ENCODE measurements at regions not wholly inside any gene's neighbourhood (a gene's known extent, or its start where the extent isn't known, plus 50 kb on each side); places are given as distances from the start of the nearest gene placed in this dataset.

DNA sequence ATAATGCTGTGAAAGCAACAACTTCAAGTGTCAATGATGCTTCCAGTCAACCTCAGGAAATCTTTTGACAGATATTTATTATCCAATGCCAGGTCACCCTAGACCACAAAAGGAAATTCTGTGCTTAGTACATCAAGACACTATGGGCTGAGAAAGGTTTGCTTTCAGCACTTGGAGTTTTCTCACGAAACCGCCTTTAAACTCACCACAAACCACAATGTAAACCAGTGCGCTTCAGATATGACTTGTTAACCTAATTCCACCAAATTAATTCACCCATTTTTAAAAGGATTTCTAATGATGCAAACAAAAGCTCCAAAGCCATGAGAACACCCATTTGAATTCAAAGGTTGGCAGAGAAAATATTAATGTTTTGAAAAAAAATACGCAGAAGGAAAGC lies 292.9 kb upstream of the NR2F2 start:
- ChIA-PET POLR2A (no interaction called here), CTCF (no interaction called here)

GRCh38 chr15:96038131-96038530 lies 292.4 kb upstream of the NR2F2 start:
- ChIA-PET POLR2A (no interaction called here), CTCF (no interaction called here)
- no peak overlapping the region for H3K4me3 Mint-ChIP-seq
- no peaks in the 10 kb centered on the region for H3K9me3 Mint-ChIP-seq
- DNase-seq (ENCODE audit: low spot score) (no peak), ATAC-seq (no peak)
- no peak overlapping the region for H3K27ac Mint-ChIP-seq
- H3K4me1 Mint-ChIP-seq: peaks cover 16% of the 10 kb centered on the region
- TF ChIP-seq CREB1 (CRISPR knock-in tag; IDR thresholded peaks at IDR 0.05): no peak
- H3K36me3 Mint-ChIP-seq: no peaks in the 10 kb centered on the region
- H3K27me3 Mint-ChIP-seq (ENCODE audit: low read depth): peaks cover 59% of the 10 kb centered on the region

More for the DNA sequence above, 292.9 kb upstream of the NR2F2 start:
- no peak for ATAC-seq
- H3K9me3 Mint-ChIP-seq: no peaks in the 10 kb centered on the region
- TF ChIP-seq, protein P1, sequence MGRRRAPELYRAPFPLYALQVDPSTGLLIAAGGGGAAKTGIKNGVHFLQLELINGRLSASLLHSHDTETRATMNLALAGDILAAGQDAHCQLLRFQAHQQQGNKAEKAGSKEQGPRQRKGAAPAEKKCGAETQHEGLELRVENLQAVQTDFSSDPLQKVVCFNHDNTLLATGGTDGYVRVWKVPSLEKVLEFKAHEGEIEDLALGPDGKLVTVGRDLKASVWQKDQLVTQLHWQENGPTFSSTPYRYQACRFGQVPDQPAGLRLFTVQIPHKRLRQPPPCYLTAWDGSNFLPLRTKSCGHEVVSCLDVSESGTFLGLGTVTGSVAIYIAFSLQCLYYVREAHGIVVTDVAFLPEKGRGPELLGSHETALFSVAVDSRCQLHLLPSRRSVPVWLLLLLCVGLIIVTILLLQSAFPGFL (CRISPR knock-in tag; IDR thresholded peaks at IDR 0.05; ENCODE audit: borderline replicate concordance): no peak
- TF ChIP-seq SMAD4 (CRISPR knock-in tag; IDR thresholded peaks at IDR 0.05): no peak
- no peak for TF ChIP-seq TEAD1 (CRISPR knock-in tag; IDR thresholded peaks at IDR 0.05)
- TF ChIP-seq SOX15 (CRISPR knock-in tag; IDR thresholded peaks at IDR 0.05): no peak
- no peak for TF ChIP-seq USF1 (CRISPR knock-in tag; IDR thresholded peaks at IDR 0.05)
- TF ChIP-seq E2F1 (CRISPR knock-in tag; IDR thresholded peaks at IDR 0.05): no peak
- DNase-seq (ENCODE audit: low spot score): no peak
- peaks cover 58% of the 10 kb centered on the region for H3K27me3 Mint-ChIP-seq (ENCODE audit: low read depth)
- peaks cover 16% of the 10 kb centered on the region for H3K4me1 Mint-ChIP-seq
- H3K36me3 Mint-ChIP-seq: no peaks in the 10 kb centered on the region
- no peak overlapping the region for H3K27ac Mint-ChIP-seq
- H3K4me3 Mint-ChIP-seq: no peak overlapping the region

DNA sequence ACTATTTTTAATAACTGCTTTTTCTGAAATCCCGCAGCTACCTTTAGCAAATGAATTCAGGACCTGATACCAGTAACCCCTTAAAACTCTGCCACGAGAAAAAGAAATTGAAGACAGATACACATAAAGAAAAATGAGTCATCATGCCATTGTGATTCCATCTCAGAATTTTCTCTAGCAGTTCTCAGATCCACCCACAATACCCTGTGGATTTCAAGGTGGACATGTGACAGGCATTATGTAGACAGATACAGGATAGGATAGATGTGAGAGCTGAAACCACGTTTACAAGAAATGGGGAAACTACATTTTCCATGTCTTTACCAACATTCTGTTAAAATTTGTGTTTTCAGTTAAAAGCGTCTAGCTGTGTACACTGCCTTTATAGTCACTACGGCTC lies 291.9 kb upstream of the NR2F2 start:
- CTCF ChIA-PET: no interaction called here
- H3K4me1 Mint-ChIP-seq: peaks cover 16% of the 10 kb centered on the region
- no peak for TF ChIP-seq MLX (CRISPR knock-in tag; IDR thresholded peaks at IDR 0.05)
- no peak for TF ChIP-seq ZNF317 (CRISPR knock-in tag; IDR thresholded peaks at IDR 0.05; ENCODE audit: borderline replicate concordance, low read depth)
- no peak for TF ChIP-seq GABPB1 (CRISPR knock-in tag; IDR thresholded peaks at IDR 0.05)
- TF ChIP-seq, protein P2, sequence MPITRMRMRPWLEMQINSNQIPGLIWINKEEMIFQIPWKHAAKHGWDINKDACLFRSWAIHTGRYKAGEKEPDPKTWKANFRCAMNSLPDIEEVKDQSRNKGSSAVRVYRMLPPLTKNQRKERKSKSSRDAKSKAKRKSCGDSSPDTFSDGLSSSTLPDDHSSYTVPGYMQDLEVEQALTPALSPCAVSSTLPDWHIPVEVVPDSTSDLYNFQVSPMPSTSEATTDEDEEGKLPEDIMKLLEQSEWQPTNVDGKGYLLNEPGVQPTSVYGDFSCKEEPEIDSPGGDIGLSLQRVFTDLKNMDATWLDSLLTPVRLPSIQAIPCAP (CRISPR knock-in tag; IDR thresholded peaks at IDR 0.05): no peak
- TF ChIP-seq, protein P3, sequence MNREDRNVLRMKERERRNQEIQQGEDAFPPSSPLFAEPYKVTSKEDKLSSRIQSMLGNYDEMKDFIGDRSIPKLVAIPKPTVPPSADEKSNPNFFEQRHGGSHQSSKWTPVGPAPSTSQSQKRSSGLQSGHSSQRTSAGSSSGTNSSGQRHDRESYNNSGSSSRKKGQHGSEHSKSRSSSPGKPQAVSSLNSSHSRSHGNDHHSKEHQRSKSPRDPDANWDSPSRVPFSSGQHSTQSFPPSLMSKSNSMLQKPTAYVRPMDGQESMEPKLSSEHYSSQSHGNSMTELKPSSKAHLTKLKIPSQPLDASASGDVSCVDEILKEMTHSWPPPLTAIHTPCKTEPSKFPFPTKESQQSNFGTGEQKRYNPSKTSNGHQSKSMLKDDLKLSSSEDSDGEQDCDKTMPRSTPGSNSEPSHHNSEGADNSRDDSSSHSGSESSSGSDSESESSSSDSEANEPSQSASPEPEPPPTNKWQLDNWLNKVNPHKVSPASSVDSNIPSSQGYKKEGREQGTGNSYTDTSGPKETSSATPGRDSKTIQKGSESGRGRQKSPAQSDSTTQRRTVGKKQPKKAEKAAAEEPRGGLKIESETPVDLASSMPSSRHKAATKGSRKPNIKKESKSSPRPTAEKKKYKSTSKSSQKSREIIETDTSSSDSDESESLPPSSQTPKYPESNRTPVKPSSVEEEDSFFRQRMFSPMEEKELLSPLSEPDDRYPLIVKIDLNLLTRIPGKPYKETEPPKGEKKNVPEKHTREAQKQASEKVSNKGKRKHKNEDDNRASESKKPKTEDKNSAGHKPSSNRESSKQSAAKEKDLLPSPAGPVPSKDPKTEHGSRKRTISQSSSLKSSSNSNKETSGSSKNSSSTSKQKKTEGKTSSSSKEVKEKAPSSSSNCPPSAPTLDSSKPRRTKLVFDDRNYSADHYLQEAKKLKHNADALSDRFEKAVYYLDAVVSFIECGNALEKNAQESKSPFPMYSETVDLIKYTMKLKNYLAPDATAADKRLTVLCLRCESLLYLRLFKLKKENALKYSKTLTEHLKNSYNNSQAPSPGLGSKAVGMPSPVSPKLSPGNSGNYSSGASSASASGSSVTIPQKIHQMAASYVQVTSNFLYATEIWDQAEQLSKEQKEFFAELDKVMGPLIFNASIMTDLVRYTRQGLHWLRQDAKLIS (CRISPR knock-in tag; IDR thresholded peaks at IDR 0.05; ENCODE audit: borderline replicate concordance): no peak
- TF ChIP-seq FOXP1 (CRISPR knock-in tag; IDR thresholded peaks at IDR 0.05; ENCODE audit: borderline replicate concordance): no peak
- no peak for TF ChIP-seq CDX4 (CRISPR knock-in tag; IDR thresholded peaks at IDR 0.05; ENCODE audit: borderline replicate concordance)
- no peak for TF ChIP-seq RORB (CRISPR knock-in tag; IDR thresholded peaks at IDR 0.05)
- TF ChIP-seq USF1 (CRISPR knock-in tag; IDR thresholded peaks at IDR 0.05): no peak
- no peak for TF ChIP-seq GRHL2 (CRISPR knock-in tag; IDR thresholded peaks at IDR 0.05; ENCODE audit: insufficient replicate concordance, severe bottlenecking)
- no peak for TF ChIP-seq STAT6 (CRISPR knock-in tag; conservative IDR thresholded peaks at IDR 0.05; ENCODE audit: low read depth)

More for the DNA sequence above, 291.9 kb upstream of the NR2F2 start:
- peaks cover 65% of the 10 kb centered on the region for H3K27me3 Mint-ChIP-seq (ENCODE audit: low read depth)
- H3K36me3 Mint-ChIP-seq: no peaks in the 10 kb centered on the region
- H3K27ac Mint-ChIP-seq: no peak overlapping the region
- H3K9me3 Mint-ChIP-seq: no peaks in the 10 kb centered on the region
- DNase-seq (ENCODE audit: low spot score) (no peak), ATAC-seq (no peak)
- POLR2A ChIA-PET: no interaction called here
- H3K4me3 Mint-ChIP-seq: no peak overlapping the region
